ENCODE measurements at regions not wholly inside any gene's neighbourhood (a gene's known extent, or its start where the extent isn't known, plus 50 kb on each side); places are given as distances from the start of the nearest gene placed in this dataset.

DNA sequence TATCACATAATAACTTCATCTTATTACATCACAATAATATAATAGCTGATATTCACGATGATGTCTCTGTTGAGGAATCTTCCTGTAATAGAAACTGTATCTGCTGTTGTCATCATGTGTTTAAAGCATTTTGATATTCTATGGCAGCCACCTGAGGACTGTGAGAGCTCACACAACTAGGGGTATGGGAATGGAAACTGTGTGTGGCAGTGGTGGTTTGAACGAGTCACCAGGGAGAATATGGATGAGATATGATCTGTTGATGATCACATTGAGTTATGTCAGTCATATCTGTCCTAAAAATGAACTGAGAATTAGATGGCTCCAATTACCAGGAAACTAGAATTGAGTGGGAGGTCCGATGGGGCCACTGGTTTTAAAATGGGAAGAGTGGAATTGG, 169.6 kb downstream of the MID1IP1 start:
- TF ChIP-seq, protein P1, sequence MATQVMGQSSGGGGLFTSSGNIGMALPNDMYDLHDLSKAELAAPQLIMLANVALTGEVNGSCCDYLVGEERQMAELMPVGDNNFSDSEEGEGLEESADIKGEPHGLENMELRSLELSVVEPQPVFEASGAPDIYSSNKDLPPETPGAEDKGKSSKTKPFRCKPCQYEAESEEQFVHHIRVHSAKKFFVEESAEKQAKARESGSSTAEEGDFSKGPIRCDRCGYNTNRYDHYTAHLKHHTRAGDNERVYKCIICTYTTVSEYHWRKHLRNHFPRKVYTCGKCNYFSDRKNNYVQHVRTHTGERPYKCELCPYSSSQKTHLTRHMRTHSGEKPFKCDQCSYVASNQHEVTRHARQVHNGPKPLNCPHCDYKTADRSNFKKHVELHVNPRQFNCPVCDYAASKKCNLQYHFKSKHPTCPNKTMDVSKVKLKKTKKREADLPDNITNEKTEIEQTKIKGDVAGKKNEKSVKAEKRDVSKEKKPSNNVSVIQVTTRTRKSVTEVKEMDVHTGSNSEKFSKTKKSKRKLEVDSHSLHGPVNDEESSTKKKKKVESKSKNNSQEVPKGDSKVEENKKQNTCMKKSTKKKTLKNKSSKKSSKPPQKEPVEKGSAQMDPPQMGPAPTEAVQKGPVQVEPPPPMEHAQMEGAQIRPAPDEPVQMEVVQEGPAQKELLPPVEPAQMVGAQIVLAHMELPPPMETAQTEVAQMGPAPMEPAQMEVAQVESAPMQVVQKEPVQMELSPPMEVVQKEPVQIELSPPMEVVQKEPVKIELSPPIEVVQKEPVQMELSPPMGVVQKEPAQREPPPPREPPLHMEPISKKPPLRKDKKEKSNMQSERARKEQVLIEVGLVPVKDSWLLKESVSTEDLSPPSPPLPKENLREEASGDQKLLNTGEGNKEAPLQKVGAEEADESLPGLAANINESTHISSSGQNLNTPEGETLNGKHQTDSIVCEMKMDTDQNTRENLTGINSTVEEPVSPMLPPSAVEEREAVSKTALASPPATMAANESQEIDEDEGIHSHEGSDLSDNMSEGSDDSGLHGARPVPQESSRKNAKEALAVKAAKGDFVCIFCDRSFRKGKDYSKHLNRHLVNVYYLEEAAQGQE (IDR thresholded peaks at IDR 0.05; ENCODE audit: low read depth): no peak
- TF ChIP-seq RAD21 (IDR thresholded peaks at IDR 0.05; ENCODE audit: low read depth) (no peak), TAF1 (IDR thresholded peaks at IDR 0.05; ENCODE audit: low read depth) (no peak), FOXM1 (IDR thresholded peaks at IDR 0.05; ENCODE audit: borderline replicate concordance, low read depth) (no peak), ZBTB7A (IDR thresholded peaks at IDR 0.05; ENCODE audit: low read depth) (no peak), TCF12 (IDR thresholded peaks at IDR 0.05; ENCODE audit: low read depth) (no peak), TEAD4 (IDR thresholded peaks at IDR 0.05) (no peak), NFIC (IDR thresholded peaks at IDR 0.05) (no peak), EP300 (IDR thresholded peaks at IDR 0.05; ENCODE audit: borderline replicate concordance) (no peak), CEBPB (IDR thresholded peaks at IDR 0.05) (no peak), YY1 (IDR thresholded peaks at IDR 0.05; ENCODE audit: low read depth) (no peak), EGR1 (IDR thresholded peaks at IDR 0.05) (no peak), CREB1 (IDR thresholded peaks at IDR 0.05; ENCODE audit: low read depth) (no peak)
- TF ChIP-seq, protein P2, sequence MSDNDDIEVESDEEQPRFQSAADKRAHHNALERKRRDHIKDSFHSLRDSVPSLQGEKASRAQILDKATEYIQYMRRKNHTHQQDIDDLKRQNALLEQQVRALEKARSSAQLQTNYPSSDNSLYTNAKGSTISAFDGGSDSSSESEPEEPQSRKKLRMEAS (IDR thresholded peaks at IDR 0.05): no peak
- TF ChIP-seq, protein P3, sequence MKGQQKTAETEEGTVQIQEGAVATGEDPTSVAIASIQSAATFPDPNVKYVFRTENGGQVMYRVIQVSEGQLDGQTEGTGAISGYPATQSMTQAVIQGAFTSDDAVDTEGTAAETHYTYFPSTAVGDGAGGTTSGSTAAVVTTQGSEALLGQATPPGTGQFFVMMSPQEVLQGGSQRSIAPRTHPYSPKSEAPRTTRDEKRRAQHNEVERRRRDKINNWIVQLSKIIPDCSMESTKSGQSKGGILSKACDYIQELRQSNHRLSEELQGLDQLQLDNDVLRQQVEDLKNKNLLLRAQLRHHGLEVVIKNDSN (IDR thresholded peaks at IDR 0.05): no peak

DNA sequence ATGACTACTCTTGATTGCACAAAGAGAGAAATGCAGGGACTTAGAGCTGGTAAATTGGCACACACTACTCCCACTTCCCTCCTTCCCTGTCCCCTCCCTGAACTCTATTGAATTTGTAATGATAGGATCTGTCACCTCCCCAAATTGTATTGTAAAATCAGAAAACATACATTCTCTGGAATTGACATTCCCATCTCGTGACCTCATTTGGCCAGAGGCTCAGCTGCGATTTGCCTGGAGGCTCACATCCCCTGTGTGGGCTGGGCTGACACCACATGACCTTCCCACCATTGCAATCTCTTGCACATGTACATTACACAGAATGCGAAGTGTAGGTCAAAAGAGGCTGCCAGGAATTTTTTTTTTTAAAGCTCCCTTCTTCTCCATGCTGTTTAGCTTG, 172.1 kb downstream of the MID1IP1 start:
- TF ChIP-seq EP300 (IDR thresholded peaks at IDR 0.05; ENCODE audit: borderline replicate concordance): no peak
- TF ChIP-seq NFIC (IDR thresholded peaks at IDR 0.05): no peak
- no peak for TF ChIP-seq CREB1 (IDR thresholded peaks at IDR 0.05; ENCODE audit: low read depth)
- TF ChIP-seq CEBPB (IDR thresholded peaks at IDR 0.05): no peak
- TF ChIP-seq RAD21 (IDR thresholded peaks at IDR 0.05; ENCODE audit: low read depth): no peak

DNA sequence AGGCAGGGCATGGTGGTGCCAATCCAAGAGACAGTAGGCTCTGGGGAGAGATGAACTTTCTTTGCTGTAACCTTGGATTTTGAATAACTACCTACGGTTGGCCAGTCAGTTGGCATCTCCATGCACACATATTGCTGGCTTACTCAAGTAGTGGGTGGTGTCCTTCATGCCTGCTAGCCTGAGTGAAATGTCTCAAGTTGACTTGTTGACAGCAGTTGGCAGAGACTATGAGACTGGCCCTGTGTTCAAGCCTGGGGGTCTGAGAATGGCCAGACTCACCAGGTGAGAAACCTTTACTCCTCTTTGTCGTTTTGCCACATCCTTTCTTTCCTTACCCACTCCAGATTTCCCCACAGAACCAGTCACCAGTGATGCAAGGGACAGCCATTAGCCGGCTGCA, 173.3 kb downstream of the MID1IP1 start:
- TF ChIP-seq YY1 (IDR thresholded peaks at IDR 0.05; ENCODE audit: low read depth): no peak
- no peak for TF ChIP-seq TEAD4 (IDR thresholded peaks at IDR 0.05)
- TF ChIP-seq EP300 (IDR thresholded peaks at IDR 0.05; ENCODE audit: borderline replicate concordance): no peak
- no peak for TF ChIP-seq FOXM1 (IDR thresholded peaks at IDR 0.05; ENCODE audit: borderline replicate concordance, low read depth)
- TF ChIP-seq TAF1 (IDR thresholded peaks at IDR 0.05; ENCODE audit: low read depth): no peak
- TF ChIP-seq, protein P2 (IDR thresholded peaks at IDR 0.05): no peak
- no peak for TF ChIP-seq CEBPB (IDR thresholded peaks at IDR 0.05)
- TF ChIP-seq ZBTB7A (IDR thresholded peaks at IDR 0.05; ENCODE audit: low read depth): no peak
- no peak for TF ChIP-seq EGR1 (IDR thresholded peaks at IDR 0.05)
- no peak for TF ChIP-seq TCF12 (IDR thresholded peaks at IDR 0.05; ENCODE audit: low read depth)
- TF ChIP-seq NFIC (IDR thresholded peaks at IDR 0.05): no peak

DNA sequence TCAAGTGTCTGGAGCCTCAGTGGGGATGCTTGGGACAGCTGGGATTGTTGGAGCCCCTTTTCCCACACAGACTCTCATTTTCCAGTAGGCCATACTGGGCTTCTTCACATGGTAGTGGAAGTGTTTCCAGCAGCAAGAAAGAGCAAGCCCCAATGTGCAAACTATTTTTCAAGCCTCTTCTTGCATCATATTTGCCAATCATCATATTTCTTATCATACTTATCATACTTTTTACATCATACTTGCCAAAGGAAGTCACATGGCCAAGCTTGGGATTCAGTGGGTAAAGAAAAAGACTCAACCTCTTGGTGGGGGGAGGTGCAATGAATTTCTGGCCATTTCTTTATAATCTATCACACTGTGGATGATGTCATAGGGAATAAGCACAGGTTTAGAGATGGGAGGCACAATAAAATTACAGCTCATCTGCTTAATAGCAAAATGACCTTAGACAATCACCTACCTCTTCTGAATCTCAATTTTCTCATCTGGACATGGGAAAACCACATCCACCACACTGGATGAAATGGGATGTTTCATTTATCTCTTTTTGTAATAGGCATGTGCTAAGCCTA, 174.2 kb downstream of the MID1IP1 start:
- no peak for TF ChIP-seq EGR1 (IDR thresholded peaks at IDR 0.05)

DNA sequence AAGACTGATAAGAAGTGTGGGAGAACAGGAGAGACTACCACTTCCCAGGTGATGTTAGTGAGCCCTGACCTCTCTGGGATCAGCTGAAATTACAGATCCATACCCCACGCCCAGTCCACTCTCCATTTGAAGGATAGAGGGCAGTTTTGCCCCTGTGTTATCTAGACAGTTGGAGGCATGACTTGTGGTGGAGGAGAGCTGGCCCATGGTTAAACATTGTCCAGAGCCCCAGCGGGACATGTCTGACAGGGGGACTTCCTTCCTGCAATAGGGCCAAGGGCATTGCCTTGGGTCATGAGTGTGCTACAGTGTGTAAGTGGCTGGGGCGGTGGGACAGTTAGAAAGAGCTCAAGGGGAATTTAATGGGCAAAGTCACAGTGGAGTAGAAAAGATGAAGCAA, 181.1 kb downstream of the MID1IP1 start:
- TF ChIP-seq CEBPB (IDR thresholded peaks at IDR 0.05) (no peak), EGR1 (IDR thresholded peaks at IDR 0.05) (no peak), TCF12 (IDR thresholded peaks at IDR 0.05; ENCODE audit: low read depth) (no peak), TAF1 (IDR thresholded peaks at IDR 0.05; ENCODE audit: low read depth) (no peak), EP300 (IDR thresholded peaks at IDR 0.05; ENCODE audit: borderline replicate concordance) (no peak), RAD21 (IDR thresholded peaks at IDR 0.05; ENCODE audit: low read depth) (no peak), ZBTB7A (IDR thresholded peaks at IDR 0.05; ENCODE audit: low read depth) (no peak), TEAD4 (IDR thresholded peaks at IDR 0.05) (no peak), CREB1 (IDR thresholded peaks at IDR 0.05; ENCODE audit: low read depth) (no peak), YY1 (IDR thresholded peaks at IDR 0.05; ENCODE audit: low read depth) (no peak)
- TF ChIP-seq, protein P1 (IDR thresholded peaks at IDR 0.05; ENCODE audit: low read depth): no peak
- TF ChIP-seq, protein P2 (IDR thresholded peaks at IDR 0.05): no peak

DNA sequence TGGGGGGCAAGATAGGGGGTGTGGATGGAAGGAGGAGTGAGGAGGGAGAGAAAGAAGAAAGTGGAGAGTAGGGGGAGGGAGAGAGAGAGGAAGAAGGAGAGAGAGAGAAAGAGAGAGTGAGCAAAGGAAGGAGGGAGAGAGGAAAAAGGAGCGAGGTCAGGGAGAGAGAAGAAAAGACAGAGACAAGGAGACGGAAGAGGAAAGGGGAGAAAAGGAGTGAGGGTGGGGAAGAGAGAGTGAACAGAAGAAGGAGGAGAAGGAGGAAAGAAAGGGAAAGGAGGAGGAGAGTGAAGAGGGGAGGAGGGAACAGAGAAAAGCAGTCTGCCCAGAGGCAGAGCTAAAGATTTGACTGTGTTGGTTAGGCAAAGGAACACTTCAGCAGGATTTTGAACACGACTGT, 181.6 kb downstream of the MID1IP1 start:
- TF ChIP-seq, protein P1 (IDR thresholded peaks at IDR 0.05; ENCODE audit: low read depth): no peak
- no peak for TF ChIP-seq TEAD4 (IDR thresholded peaks at IDR 0.05)
- TF ChIP-seq, protein P2 (IDR thresholded peaks at IDR 0.05): no peak
- TF ChIP-seq EP300 (IDR thresholded peaks at IDR 0.05; ENCODE audit: borderline replicate concordance): no peak
- TF ChIP-seq TAF1 (IDR thresholded peaks at IDR 0.05; ENCODE audit: low read depth): no peak
- TF ChIP-seq CEBPB (IDR thresholded peaks at IDR 0.05): no peak
- no peak for TF ChIP-seq YY1 (IDR thresholded peaks at IDR 0.05; ENCODE audit: low read depth)
- TF ChIP-seq RAD21 (IDR thresholded peaks at IDR 0.05; ENCODE audit: low read depth): no peak
- TF ChIP-seq NFIC (IDR thresholded peaks at IDR 0.05): no peak
- no peak for TF ChIP-seq EGR1 (IDR thresholded peaks at IDR 0.05)
- TF ChIP-seq, protein P3 (IDR thresholded peaks at IDR 0.05): no peak
- TF ChIP-seq CREB1 (IDR thresholded peaks at IDR 0.05; ENCODE audit: low read depth): no peak
- no peak for TF ChIP-seq ZBTB7A (IDR thresholded peaks at IDR 0.05; ENCODE audit: low read depth)
- TF ChIP-seq FOXM1 (IDR thresholded peaks at IDR 0.05; ENCODE audit: borderline replicate concordance, low read depth): no peak
- TF ChIP-seq TCF12 (IDR thresholded peaks at IDR 0.05; ENCODE audit: low read depth): no peak

Measured in Ishikawa (cell line).